DOHH2 (cell line): ENCODE measurements at regions not wholly inside any gene's neighbourhood (a gene's known extent, or its start where the extent isn't known, plus 50 kb on each side); places are given as distances from the start of the nearest gene placed in this dataset.

Experiments
- EZH2phosphoT487 ChIP-seq: fragments of 200-600 bp; sonication (generic); IDR thresholded peaks from 2 replicates; pipeline ENCODE4 v1.6.1; 2017; ENCODE audit warnings: borderline replicate concordance, mild to moderate bottlenecking, antibody characterized with exemption, low read length, moderate library complexity, mixed read lengths
- TF ChIP-seq, protein P1 (sequence below): fragments of 200-600 bp; sonication (generic); IDR thresholded peaks from one replicate; pipeline ENCODE4 v1.5.1; 2014; ENCODE audit warnings: antibody characterized with exemption, mild to moderate bottlenecking, low read depth, low read length; ENCODE audit not compliant: poor library complexity, severe bottlenecking

DNA sequence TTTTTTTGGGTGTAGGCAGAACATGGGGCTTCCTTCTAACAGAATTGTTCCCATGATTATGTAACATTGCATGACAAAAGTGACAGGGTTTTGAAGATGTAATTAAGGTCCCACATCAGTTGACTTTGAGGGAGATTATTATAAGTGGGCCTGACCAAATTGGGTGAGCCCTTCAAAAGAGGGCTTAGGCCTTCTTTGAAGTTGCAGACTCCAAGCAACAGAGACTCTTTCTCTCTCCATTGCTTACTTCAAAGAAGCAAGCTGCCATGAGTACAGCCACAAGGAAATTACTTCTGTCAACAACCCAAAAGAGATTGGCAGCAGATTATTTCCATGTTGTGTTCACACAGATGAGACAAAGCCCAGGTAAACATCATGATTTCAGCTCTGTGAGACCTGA lies 348.2 kb downstream of the PDCD6IP start:
- TF ChIP-seq, protein P1, sequence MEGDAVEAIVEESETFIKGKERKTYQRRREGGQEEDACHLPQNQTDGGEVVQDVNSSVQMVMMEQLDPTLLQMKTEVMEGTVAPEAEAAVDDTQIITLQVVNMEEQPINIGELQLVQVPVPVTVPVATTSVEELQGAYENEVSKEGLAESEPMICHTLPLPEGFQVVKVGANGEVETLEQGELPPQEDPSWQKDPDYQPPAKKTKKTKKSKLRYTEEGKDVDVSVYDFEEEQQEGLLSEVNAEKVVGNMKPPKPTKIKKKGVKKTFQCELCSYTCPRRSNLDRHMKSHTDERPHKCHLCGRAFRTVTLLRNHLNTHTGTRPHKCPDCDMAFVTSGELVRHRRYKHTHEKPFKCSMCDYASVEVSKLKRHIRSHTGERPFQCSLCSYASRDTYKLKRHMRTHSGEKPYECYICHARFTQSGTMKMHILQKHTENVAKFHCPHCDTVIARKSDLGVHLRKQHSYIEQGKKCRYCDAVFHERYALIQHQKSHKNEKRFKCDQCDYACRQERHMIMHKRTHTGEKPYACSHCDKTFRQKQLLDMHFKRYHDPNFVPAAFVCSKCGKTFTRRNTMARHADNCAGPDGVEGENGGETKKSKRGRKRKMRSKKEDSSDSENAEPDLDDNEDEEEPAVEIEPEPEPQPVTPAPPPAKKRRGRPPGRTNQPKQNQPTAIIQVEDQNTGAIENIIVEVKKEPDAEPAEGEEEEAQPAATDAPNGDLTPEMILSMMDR, result no peak
- TF ChIP-seq EZH2phosphoT487, result no peak
